ENCODE measurements at regions not wholly inside any gene's neighbourhood (a gene's known extent, or its start where the extent isn't known, plus 50 kb on each side); places are given as distances from the start of the nearest gene placed in this dataset.

DNA sequence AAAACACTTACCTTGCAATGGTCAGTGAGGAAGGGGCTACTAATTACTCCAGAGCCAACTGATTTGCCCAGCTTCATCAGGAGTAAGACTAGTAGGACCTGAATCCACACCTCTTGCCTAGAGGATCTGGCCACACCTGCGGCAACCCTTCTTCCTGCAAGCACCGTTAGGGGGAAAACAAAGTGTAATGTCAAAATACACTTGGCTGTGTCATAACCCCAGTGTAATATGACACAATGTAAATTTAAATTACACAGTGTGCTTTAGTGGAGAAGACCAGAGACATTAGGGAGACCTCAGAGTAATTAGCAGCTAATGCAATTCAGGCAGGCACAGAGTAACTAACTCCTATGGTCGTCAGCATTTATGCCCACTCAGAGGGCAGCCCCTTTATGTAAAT, 308.5 kb upstream of the ARRDC4 start:
- no peak for TF ChIP-seq ZNF274 (IDR thresholded peaks at IDR 0.05; ENCODE audit: low read depth, low read length)
- TF ChIP-seq YY1 (IDR thresholded peaks at IDR 0.05; ENCODE audit: insufficient read depth, insufficient read length) = no peak
